ENCODE measurements at regions not wholly inside any gene's neighbourhood (a gene's known extent, or its start where the extent isn't known, plus 50 kb on each side); places are given as distances from the start of the nearest gene placed in this dataset.

GRCh38 chr3:117616227-117616626 lies 906.6 kb downstream of the TUSC7 start:
- TF ChIP-seq ZBED1 (IDR thresholded peaks at IDR 0.05) (no peak), ZNF57 (CRISPR knock-in tag; IDR thresholded peaks at IDR 0.05) (no peak), DEAF1 (CRISPR knock-in tag; IDR thresholded peaks at IDR 0.05) (no peak), MAFG (tag; conservative IDR thresholded peaks at IDR 0.05) (no peak), MED1 (CRISPR knock-in tag; IDR thresholded peaks at IDR 0.05; ENCODE audit: borderline replicate concordance) (no peak), ZNF263 (CRISPR knock-in tag; IDR thresholded peaks at IDR 0.05; ENCODE audit: borderline replicate concordance) (no peak), ARHGAP35 (IDR thresholded peaks at IDR 0.05; ENCODE audit: partially characterized antibody) (no peak), CTCF (IDR thresholded peaks at IDR 0.05 in 2 of 3, conservative IDR thresholded peaks at IDR 0.05 in 1 of 3; ENCODE audit: insufficient read depth in 2 of 3, low read depth in 1 of 3, low read length in 3 of 3) (no peak), ZNF324 (CRISPR knock-in tag; IDR thresholded peaks at IDR 0.05) (no peak), ZNF24 (IDR thresholded peaks at IDR 0.05) (no peak), ELF4 (CRISPR knock-in tag; IDR thresholded peaks at IDR 0.05) (no peak)
- TF ChIP-seq, protein P1, sequence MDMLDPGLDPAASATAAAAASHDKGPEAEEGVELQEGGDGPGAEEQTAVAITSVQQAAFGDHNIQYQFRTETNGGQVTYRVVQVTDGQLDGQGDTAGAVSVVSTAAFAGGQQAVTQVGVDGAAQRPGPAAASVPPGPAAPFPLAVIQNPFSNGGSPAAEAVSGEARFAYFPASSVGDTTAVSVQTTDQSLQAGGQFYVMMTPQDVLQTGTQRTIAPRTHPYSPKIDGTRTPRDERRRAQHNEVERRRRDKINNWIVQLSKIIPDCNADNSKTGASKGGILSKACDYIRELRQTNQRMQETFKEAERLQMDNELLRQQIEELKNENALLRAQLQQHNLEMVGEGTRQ (CRISPR knock-in tag; IDR thresholded peaks at IDR 0.05), result no peak

Data from K562 (cell line).